H9 (cell line): ENCODE measurements at regions not wholly inside any gene's neighbourhood (a gene's known extent, or its start where the extent isn't known, plus 50 kb on each side); places are given as distances from the start of the nearest gene placed in this dataset.

ENCODE experiments used
- DNase-seq: peaks from one replicate; pipeline ENCODE4 v3.0.0-alpha.2; 2017
- H2AFZ ChIP-seq: one replicate; pipeline ENCODE4 v1.6.1; 2013; ENCODE audit warnings: mild to moderate bottlenecking, low read length, control low read depth, moderate library complexity
- H2AK5ac ChIP-seq: 2 replicates; pipeline ENCODE4 v1.6.1; 2013; ENCODE audit warnings: low read length, control low read depth, mixed read lengths; ENCODE audit not compliant: insufficient read length
- H2BK120ac ChIP-seq: one replicate; pipeline ENCODE4 v1.6.1; 2013; ENCODE audit warnings: low read depth, mild to moderate bottlenecking, low read length, control low read depth, inconsistent platforms; ENCODE audit not compliant: poor library complexity, severe bottlenecking
- H2BK12ac ChIP-seq: 2 replicates; pipeline ENCODE4 v1.6.1; 2013; ENCODE audit warnings: low read length, control low read depth, mixed read lengths, low read depth; ENCODE audit not compliant: insufficient read length
- H2BK15ac ChIP-seq: 2 replicates; pipeline ENCODE4 v1.6.1; 2013; ENCODE audit warnings: low read depth, low read length, control low read depth
- H2BK20ac ChIP-seq: one replicate; pipeline ENCODE4 v1.6.1; 2013; ENCODE audit warnings: low read depth, mild to moderate bottlenecking, low read length, control low read depth, inconsistent platforms; ENCODE audit not compliant: poor library complexity, severe bottlenecking
- H2BK5ac ChIP-seq: 2 replicates; pipeline ENCODE4 v1.6.1; 2013; ENCODE audit warnings: low read length, control low read depth, mixed read lengths; ENCODE audit not compliant: insufficient read length
- H3K14ac ChIP-seq: 2 replicates; pipeline ENCODE4 v1.6.1; 2013; ENCODE audit warnings: low read length, control low read depth; ENCODE audit not compliant: insufficient read depth
- H3K18ac ChIP-seq: 2 replicates; pipeline ENCODE4 v1.6.1; 2013; ENCODE audit warnings: low read depth, mild to moderate bottlenecking, mixed read lengths, low read length, control low read depth; ENCODE audit not compliant: insufficient read length
- H3K23ac ChIP-seq: 2 replicates; pipeline ENCODE4 v1.6.1; 2013; ENCODE audit warnings: low read length, control low read depth, mixed read lengths, low read depth; ENCODE audit not compliant: insufficient read length
- H3K23me2 ChIP-seq: 2 replicates; pipeline ENCODE4 v1.6.1; 2013; ENCODE audit warnings: low read depth, mild to moderate bottlenecking, mixed read lengths, low read length, control low read depth; ENCODE audit not compliant: insufficient read length, poor library complexity, severe bottlenecking
- H3K27ac ChIP-seq: 2 replicates; pipeline ENCODE4 v1.5.1; 2013; ENCODE audit warnings: low read length, control low read depth, mixed read lengths, low read depth; ENCODE audit not compliant: insufficient read length
- H3K27me3 ChIP-seq: 2 replicates; pipeline ENCODE4 v1.6.1; 2013; ENCODE audit warnings: low read length, control low read depth, inconsistent platforms; ENCODE audit not compliant: insufficient read depth
- H3K4ac ChIP-seq: 2 replicates; pipeline ENCODE4 v1.6.1; 2013; ENCODE audit warnings: low read depth, mild to moderate bottlenecking, control low read depth, inconsistent platforms, low read length, moderate library complexity
- H3K4me1 ChIP-seq: 2 replicates; pipeline ENCODE4 v1.6.1; 2013; ENCODE audit warnings: low read length, control low read depth, inconsistent platforms; ENCODE audit not compliant: insufficient read depth
- H3K4me2 ChIP-seq: 2 replicates; pipeline ENCODE4 v1.6.1; 2013; ENCODE audit warnings: low read length, control low read depth, mixed read lengths; ENCODE audit not compliant: insufficient read length, insufficient read depth
- H3K56ac ChIP-seq: 2 replicates; pipeline ENCODE4 v1.6.1; 2013; ENCODE audit warnings: low read depth, mild to moderate bottlenecking, mixed read lengths, low read length, control low read depth; ENCODE audit not compliant: insufficient read length
- H3K79me1 ChIP-seq: 2 replicates; pipeline ENCODE4 v1.6.1; 2013; ENCODE audit warnings: low read depth, mild to moderate bottlenecking, moderate library complexity, low read length, control low read depth, inconsistent platforms; ENCODE audit not compliant: insufficient read depth, poor library complexity, severe bottlenecking
- H3K79me2 ChIP-seq: 2 replicates; pipeline ENCODE4 v1.6.1; 2013; ENCODE audit warnings: low read length, control low read depth, inconsistent platforms; ENCODE audit not compliant: insufficient read depth
- H3K9ac ChIP-seq: 2 replicates; pipeline ENCODE4 v1.6.1; 2013; ENCODE audit warnings: low read length, control low read depth, mixed read lengths; ENCODE audit not compliant: insufficient read length; ENCODE audit errors: extremely low read depth
- H3K9me3 ChIP-seq: one replicate; pipeline ENCODE4 v1.6.1; 2013; ENCODE audit warnings: low read depth, low read length, inconsistent platforms; ENCODE audit not compliant: control insufficient read depth
- H3T11ph ChIP-seq: one replicate; pipeline ENCODE4 v1.6.1; 2013; ENCODE audit warnings: mild to moderate bottlenecking, low read length, control low read depth, inconsistent platforms
- H4K20me1 ChIP-seq: one replicate; pipeline ENCODE4 v1.6.1; 2013; ENCODE audit not compliant: control insufficient read depth, insufficient read length, insufficient read depth
- H4K5ac ChIP-seq: 2 replicates; pipeline ENCODE4 v1.6.1; 2013; ENCODE audit warnings: low read depth, mild to moderate bottlenecking, mixed read lengths, low read length, control low read depth; ENCODE audit not compliant: insufficient read length
- H4K8ac ChIP-seq: replicated peaks from 2 replicates; pipeline ENCODE4 v1.6.1; 2013; ENCODE audit warnings: low read length, control low read depth, mixed read lengths, low read depth; ENCODE audit not compliant: insufficient read length
- H4K91ac ChIP-seq: 2 replicates; pipeline ENCODE4 v1.6.1; 2013; ENCODE audit warnings: low read depth, mild to moderate bottlenecking, moderate library complexity, mixed read lengths, low read length, control low read depth; ENCODE audit not compliant: insufficient read length
- H3K27ac Mint-ChIP-seq, 3 experiments: 2 replicates in 2 of 3; 3 replicates in 1 of 3; pipeline ENCODE4 v1.8.0; 2020 to 2021; ENCODE audit warnings: mixed read lengths in 3 of 3, mild to moderate bottlenecking in 1 of 3, moderate library complexity in 1 of 3
- H3K27me3 Mint-ChIP-seq: 2 replicates; pipeline ENCODE4 v1.8.0; 2021; ENCODE audit warnings: low read depth, mild to moderate bottlenecking, moderate library complexity, mixed read lengths
- H3K36me3 Mint-ChIP-seq, 3 experiments: 2 replicates in 2 of 3; 3 replicates in 1 of 3; pipeline ENCODE4 v1.8.0; 2020 to 2021; ENCODE audit warnings: low read depth in 3 of 3, mixed read lengths in 3 of 3; ENCODE audit not compliant: insufficient read depth in 1 of 3
- H3K4me1 Mint-ChIP-seq, 2 experiments: 2 replicates each; pipeline ENCODE4 v1.8.0; 2020; ENCODE audit warnings: mixed read lengths in 2 of 2
- H3K4me3 Mint-ChIP-seq, 2 experiments: 2 replicates in 1 of 2; 3 replicates in 1 of 2; pipeline ENCODE4 v1.8.0; 2020 to 2021; ENCODE audit warnings: mild to moderate bottlenecking in 2 of 2, mixed read lengths in 2 of 2, moderate library complexity in 1 of 2
- H3K9me3 Mint-ChIP-seq, 2 experiments: 2 replicates in 1 of 2; 3 replicates in 1 of 2; pipeline ENCODE4 v1.8.0; 2020; ENCODE audit warnings: mild to moderate bottlenecking in 2 of 2, mixed read lengths in 2 of 2, moderate library complexity in 1 of 2
- CTCF ChIP-seq: fragments of 200-600 bp; sonication (generic); conservative IDR thresholded peaks from 3 replicates; pipeline ENCODE4 v1.8.0; 2021; ENCODE audit warnings: antibody characterized with exemption, mild to moderate bottlenecking
- WGBS: extraction: QIAGEN DNeasy Blood & Tissue Kit; methylation state at CpG from one replicate; pipeline ENCODE4 v1.1.7; 2013; ENCODE audit warnings: missing lambda C conversion rate, low lambda C conversion rate, mixed read lengths; ENCODE audit not compliant: insufficient read length; ENCODE audit errors: extremely low coverage; 5-methylcytosine and 5-hydroxymethylcytosine counted together

DNA sequence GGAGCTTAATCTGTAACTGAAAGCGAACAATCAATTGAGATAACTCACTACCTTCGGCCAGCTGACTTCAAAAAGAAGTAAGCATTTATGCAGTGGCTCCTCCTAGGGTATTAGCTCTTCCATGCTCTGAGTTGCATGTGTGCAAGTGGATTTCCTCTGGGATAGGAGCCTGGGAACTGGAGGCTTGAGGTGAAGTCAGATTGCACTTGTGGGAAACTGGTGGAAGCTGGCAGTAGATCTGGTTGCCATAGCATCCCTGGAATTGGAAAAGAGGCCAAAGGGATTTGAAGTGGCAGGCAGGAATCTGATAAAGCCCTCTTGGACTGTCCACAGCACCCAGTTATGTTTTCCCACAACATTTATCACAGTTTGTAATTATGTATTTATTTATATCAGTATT is 50.6 kb upstream of the FMNL2 start:
- H3K4me1 Mint-ChIP-seq = no peaks in the 10 kb centered on the region
- no peaks in the 10 kb centered on the region for H4K20me1 ChIP-seq
- TF ChIP-seq CTCF = no peak
- H4K8ac ChIP-seq = no peak overlapping the region
- peaks cover 4% of the 10 kb centered on the region; the same call in 1 of the 2 replicates for H3K27me3 Mint-ChIP-seq
- no peak overlapping the region for H2BK20ac ChIP-seq
- no peaks in the 10 kb centered on the region for H3K4me1 ChIP-seq
- H3K4ac ChIP-seq = no peak overlapping the region
- H3K4me3 Mint-ChIP-seq = no peak overlapping the region
- no peak overlapping the region for H3K27ac ChIP-seq
- H2AFZ ChIP-seq = no peak overlapping the region
- no peak overlapping the region for H3K4me2 ChIP-seq
- no peak overlapping the region for H3K27ac Mint-ChIP-seq
- H3K56ac ChIP-seq = no peak overlapping the region
- no peak overlapping the region for H3K14ac ChIP-seq
- no peak overlapping the region for H4K5ac ChIP-seq
- no peaks in the 10 kb centered on the region for H3K79me1 ChIP-seq
- no peak overlapping the region for H3K9ac ChIP-seq
- no peak overlapping the region for H2BK5ac ChIP-seq
- H3K9me3 Mint-ChIP-seq = peaks cover 11 to 13% of the 10 kb centered on the region in 2 experiments
- DNase-seq = no peak
- no peak overlapping the region for H2BK12ac ChIP-seq
- no peaks in the 10 kb centered on the region for H3K23me2 ChIP-seq
- no peak overlapping the region for H2AK5ac ChIP-seq
- no peak overlapping the region for H2BK15ac ChIP-seq
- H3K23ac ChIP-seq = no peak overlapping the region
- H3K18ac ChIP-seq = no peak overlapping the region
- H3K9me3 ChIP-seq = no peaks in the 10 kb centered on the region
- peaks cover 0 to 7% (median 3%) of the 10 kb centered on the region in 3 experiments; a peak in 2 of 7 replicates for H3K36me3 Mint-ChIP-seq
- H3T11ph ChIP-seq = no peak overlapping the region
- H3K27me3 ChIP-seq = no peaks in the 10 kb centered on the region
- H3K79me2 ChIP-seq = no peaks in the 10 kb centered on the region
- H4K91ac ChIP-seq = no peak overlapping the region
- H2BK120ac ChIP-seq = no peak overlapping the region
- no CpG with 5 or more reads among the region's 2 CpGs for WGBS
